GM12878 (cell line): ENCODE measurements at regions not wholly inside any gene's neighbourhood (a gene's known extent, or its start where the extent isn't known, plus 50 kb on each side); places are given as distances from the start of the nearest gene placed in this dataset.

Experiments used
- ATAC-seq: fragments of 200-7000 bp; cut with Tn5 transposase; 3 replicates; pipeline ENCODE4 v1.9.1; 2020; ENCODE audit warnings: mild to moderate bottlenecking, moderate library complexity
- BruUV-seq: library from RNA; stranded (reverse); fragments of 400-500 nt; replicated peaks from 2 replicates; lab custom pipeline; 2021; lab: Mats Ljungman, UMichigan
- CTCF ChIA-PET: fragments of 300-600 bp; sonication (Branson Sonifier 250); formaldehyde crosslinking; extraction: SDS; loops from one replicate; lab custom pipeline; 2021; ENCODE audit warnings: inconsistent platforms; lab: Yijun Ruan, JAX
- POLR2A ChIA-PET: fragments of 350-600 bp; formaldehyde crosslinking; extraction: SDS; loops from one replicate; lab custom pipeline; 2021; ENCODE audit warnings: inconsistent platforms; lab: Charles Lee
- RAD21 ChIA-PET: fragments of 300-600 bp; sonication (Branson Sonifier 250); formaldehyde crosslinking; loops from one replicate; lab custom pipeline; 2023; ENCODE audit warnings: antibody characterized with exemption; ENCODE audit not compliant: unreplicated experiment; lab: Charles Lee
- SMC1A ChIA-PET: fragments of 300-600 bp; sonication (Branson Sonifier 250); formaldehyde crosslinking; loops from one replicate; lab custom pipeline; 2023; ENCODE audit not compliant: unreplicated experiment, uncharacterized antibody; lab: Charles Lee
- DNase-seq: peaks from one replicate; pipeline ENCODE4 v3.0.0-alpha.2; 2011; ENCODE audit warnings: low read depth, low spot score
- FAIRE-seq: peaks from 3 replicates; lab custom pipeline; 2011; peaks lifted over from hg19 to GRCh38; lab: Jason Lieb, UNC
- H2AFZ ChIP-seq: 2 replicates; pipeline ENCODE4 v1.6.0; 2011; ENCODE audit warnings: low read depth, low read length, control low read depth; ENCODE audit not compliant: control insufficient read depth
- H3K27ac ChIP-seq: 2 replicates; pipeline ENCODE4 v1.5.1; 2011; ENCODE audit warnings: control low read depth; ENCODE audit not compliant: control insufficient read depth, insufficient read depth
- H3K27me3 ChIP-seq, 2 experiments: replicated peaks in 1 of 2; 2 replicates each; pipeline versions ENCODE4 v1.6.0 to v1.6.1; 2011; ENCODE audit warnings: low read length in 1 of 2; ENCODE audit not compliant: control insufficient read depth in 2 of 2, insufficient read depth in 2 of 2
- H3K36me3 ChIP-seq, 2 experiments: 2 replicates each; pipeline ENCODE4 v1.5.1; 2011; ENCODE audit warnings: low read length in 1 of 2; ENCODE audit not compliant: control insufficient read depth in 2 of 2, insufficient read depth in 2 of 2
- H3K4me1 ChIP-seq: 2 replicates; pipeline ENCODE4 v1.6.1; 2011; ENCODE audit warnings: mild to moderate bottlenecking, low read length, moderate library complexity, mixed read lengths; ENCODE audit not compliant: control insufficient read depth, insufficient read depth
- H3K4me2 ChIP-seq: 2 replicates; pipeline ENCODE4 v1.6.0; 2011; ENCODE audit warnings: control low read depth; ENCODE audit not compliant: control insufficient read depth, insufficient read depth
- H3K4me3 ChIP-seq: fragments of 200-600 bp; sonication (generic); 2 replicates; pipeline ENCODE4 v1.5.1; 2016
- H3K79me2 ChIP-seq: 2 replicates; pipeline ENCODE4 v1.6.0; 2011; ENCODE audit warnings: low read length; ENCODE audit not compliant: control insufficient read depth, insufficient read depth
- H3K9ac ChIP-seq: 2 replicates; pipeline ENCODE4 v1.8.0; 2011; ENCODE audit warnings: low read length, control low read depth, mixed read lengths; ENCODE audit not compliant: control insufficient read depth, insufficient read depth
- H3K9me3 ChIP-seq: replicated peaks from 3 replicates; pipeline ENCODE4 v1.5.1; 2011; ENCODE audit warnings: mild to moderate bottlenecking, low read length; ENCODE audit not compliant: control insufficient read depth, insufficient read depth
- H4K20me1 ChIP-seq: 2 replicates; pipeline ENCODE4 v1.6.0; 2011; ENCODE audit not compliant: control insufficient read depth, insufficient read depth
- BACH1 ChIP-seq: fragments of 450-650 bp; IDR thresholded peaks from 2 replicates; pipeline ENCODE4 v1.6.1; 2017; ENCODE audit warnings: mild to moderate bottlenecking, borderline replicate concordance
- EP300 ChIP-seq, 2 experiments: fragments of 150-350 bp in 1 of 2; IDR thresholded peaks; 2 replicates each; pipeline ENCODE4 v1.6.1; 2011 to 2012; ENCODE audit warnings: low read depth in 2 of 2, low read length in 2 of 2, borderline replicate concordance in 1 of 2, improper control_type of control experiment in 1 of 2, inconsistent platforms in 1 of 2; ENCODE audit not compliant: control insufficient read depth in 1 of 2
- MXI1 ChIP-seq: fragments of 150-350 bp; IDR thresholded peaks from 2 replicates; pipeline ENCODE4 v1.6.1; 2011; ENCODE audit warnings: low read depth, mild to moderate bottlenecking, inconsistent platforms, low read length, improper control_type of control experiment
- MYC ChIP-seq: IDR thresholded peaks from 2 replicates; pipeline ENCODE4 v1.6.1; 2011; ENCODE audit warnings: mild to moderate bottlenecking, low read length, moderate library complexity, inconsistent platforms; ENCODE audit not compliant: insufficient read depth, insufficient replicate concordance, insufficient read length, severe bottlenecking
- SIN3A ChIP-seq: IDR thresholded peaks from 2 replicates; pipeline ENCODE4 v1.6.1; 2012; ENCODE audit warnings: low read depth, low read length, improper control_type of control experiment
- SKIL ChIP-seq: fragments of 450-650 bp; IDR thresholded peaks from 2 replicates; pipeline ENCODE4 v1.6.1; 2017; ENCODE audit warnings: mild to moderate bottlenecking, low read depth, inconsistent platforms; ENCODE audit not compliant: poor library complexity, severe bottlenecking
- TARDBP ChIP-seq: IDR thresholded peaks from 2 replicates; pipeline ENCODE4 v1.6.1; 2016; ENCODE audit warnings: borderline replicate concordance
- WRNIP1 ChIP-seq: IDR thresholded peaks from 2 replicates; pipeline ENCODE4 v1.6.1; 2011; ENCODE audit warnings: low read depth, low read length, improper control_type of control experiment, borderline replicate concordance
- ZBED1 ChIP-seq: IDR thresholded peaks from 2 replicates; pipeline ENCODE4 v1.6.1; 2016; ENCODE audit warnings: borderline replicate concordance
- ZNF207 ChIP-seq: fragments of 450-650 bp; IDR thresholded peaks from 2 replicates; pipeline ENCODE4 v1.6.1; 2014; ENCODE audit warnings: antibody characterized with exemption, mild to moderate bottlenecking, borderline replicate concordance
- ZNF622 ChIP-seq: fragments of 450-650 bp; IDR thresholded peaks from 2 replicates; pipeline ENCODE4 v1.6.1; 2017; ENCODE audit warnings: mild to moderate bottlenecking, inconsistent platforms
- WGBS: methylation state at CpG from one replicate; pipeline ENCODE4 v1.1.6; 2016; ENCODE audit warnings: low lambda C conversion rate; ENCODE audit not compliant: insufficient replicate concordance, insufficient coverage; ENCODE audit errors: missing lambda C conversion rate; 5-methylcytosine and 5-hydroxymethylcytosine counted together
- in situ Hi-C: fragments of 300-500 bp; cut with MboI; formaldehyde crosslinking; loops from 9 replicates; pipeline ENCODE4 v1.14.3; 2018; ENCODE audit warnings: mixed read lengths
- intact Hi-C: fragments of 100-400 bp; cut with micrococcal nuclease; formaldehyde crosslinking; loops from one replicate; pipeline ENCODE4 v1.14.2; 2022; ENCODE audit not compliant: unreplicated experiment
- TF ChIP-seq, protein P1 (sequence below): fragments of 450-650 bp; IDR thresholded peaks from 2 replicates; pipeline ENCODE4 v1.6.1; 2016; ENCODE audit warnings: mild to moderate bottlenecking
- TF ChIP-seq, protein P2 (sequence below): fragments of 450-650 bp; IDR thresholded peaks from 2 replicates; pipeline ENCODE4 v1.6.1; 2017; ENCODE audit warnings: mild to moderate bottlenecking, moderate library complexity
- TF ChIP-seq, protein P3 (sequence below): fragments of 450-650 bp; formaldehyde crosslinking; IDR thresholded peaks from 2 replicates; pipeline ENCODE4 v1.5.0; 2022; ENCODE audit warnings: mild to moderate bottlenecking, missing genetic modification characterization

DNA sequence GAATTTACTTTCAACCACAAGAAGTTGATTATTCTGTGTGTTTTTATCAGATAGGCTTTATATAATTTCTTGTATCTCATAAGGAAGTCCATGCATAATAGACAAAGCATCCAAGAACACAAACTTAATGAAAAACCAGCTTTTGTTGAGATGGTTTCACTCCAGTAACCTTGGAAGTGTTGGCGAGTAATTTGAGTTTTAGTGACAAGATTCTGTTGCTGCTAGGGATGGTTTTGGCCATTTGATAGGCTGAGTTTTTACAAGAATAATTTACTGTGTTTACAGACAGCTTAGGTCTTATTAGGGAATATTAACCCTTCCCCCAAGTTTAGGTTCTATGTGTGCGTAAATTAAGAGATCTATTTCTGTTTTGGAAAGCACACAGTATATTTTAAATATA lies 513.6 kb downstream of the USP25 start:
- DNase-seq (no peak), ATAC-seq (no peak), FAIRE-seq (no peak)
- Histone ChIP-seq H3K27ac (no peak overlapping the region), H2AFZ (no peak overlapping the region), H3K4me2 (no peak overlapping the region), H3K4me1 (no peaks in the 10 kb centered on the region), H3K79me2 (no peaks in the 10 kb centered on the region), H3K4me3 (no peak overlapping the region), H4K20me1 (no peaks in the 10 kb centered on the region), H3K36me3 (no peaks in the 10 kb centered on the region), H3K9ac (no peak overlapping the region), H3K9me3 (no peaks in the 10 kb centered on the region), H3K27me3 (no peaks in the 10 kb centered on the region)
- ChIA-PET CTCF (no interaction called here), RAD21 (no interaction called here), SMC1A (interaction anchor here (1.5 kb wide), 1 partner anchor 67 kb away, joined by 6 read pairs; no protein-coding TSS in a partner anchor), POLR2A (no interaction called here)
- in situ Hi-C loops: no loop called here
- BruUV-seq: no TSS peak
- WGBS: 54% methylated on average over 2 of the region's 2 CpGs
- intact Hi-C loops: no loop called here
- TF ChIP-seq, protein P1, sequence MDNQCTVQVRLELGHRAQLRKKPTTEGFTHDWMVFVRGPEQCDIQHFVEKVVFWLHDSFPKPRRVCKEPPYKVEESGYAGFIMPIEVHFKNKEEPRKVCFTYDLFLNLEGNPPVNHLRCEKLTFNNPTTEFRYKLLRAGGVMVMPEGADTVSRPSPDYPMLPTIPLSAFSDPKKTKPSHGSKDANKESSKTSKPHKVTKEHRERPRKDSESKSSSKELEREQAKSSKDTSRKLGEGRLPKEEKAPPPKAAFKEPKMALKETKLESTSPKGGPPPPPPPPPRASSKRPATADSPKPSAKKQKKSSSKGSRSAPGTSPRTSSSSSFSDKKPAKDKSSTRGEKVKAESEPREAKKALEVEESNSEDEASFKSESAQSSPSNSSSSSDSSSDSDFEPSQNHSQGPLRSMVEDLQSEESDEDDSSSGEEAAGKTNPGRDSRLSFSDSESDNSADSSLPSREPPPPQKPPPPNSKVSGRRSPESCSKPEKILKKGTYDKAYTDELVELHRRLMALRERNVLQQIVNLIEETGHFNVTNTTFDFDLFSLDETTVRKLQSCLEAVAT: no peak
- TF ChIP-seq, protein P2, sequence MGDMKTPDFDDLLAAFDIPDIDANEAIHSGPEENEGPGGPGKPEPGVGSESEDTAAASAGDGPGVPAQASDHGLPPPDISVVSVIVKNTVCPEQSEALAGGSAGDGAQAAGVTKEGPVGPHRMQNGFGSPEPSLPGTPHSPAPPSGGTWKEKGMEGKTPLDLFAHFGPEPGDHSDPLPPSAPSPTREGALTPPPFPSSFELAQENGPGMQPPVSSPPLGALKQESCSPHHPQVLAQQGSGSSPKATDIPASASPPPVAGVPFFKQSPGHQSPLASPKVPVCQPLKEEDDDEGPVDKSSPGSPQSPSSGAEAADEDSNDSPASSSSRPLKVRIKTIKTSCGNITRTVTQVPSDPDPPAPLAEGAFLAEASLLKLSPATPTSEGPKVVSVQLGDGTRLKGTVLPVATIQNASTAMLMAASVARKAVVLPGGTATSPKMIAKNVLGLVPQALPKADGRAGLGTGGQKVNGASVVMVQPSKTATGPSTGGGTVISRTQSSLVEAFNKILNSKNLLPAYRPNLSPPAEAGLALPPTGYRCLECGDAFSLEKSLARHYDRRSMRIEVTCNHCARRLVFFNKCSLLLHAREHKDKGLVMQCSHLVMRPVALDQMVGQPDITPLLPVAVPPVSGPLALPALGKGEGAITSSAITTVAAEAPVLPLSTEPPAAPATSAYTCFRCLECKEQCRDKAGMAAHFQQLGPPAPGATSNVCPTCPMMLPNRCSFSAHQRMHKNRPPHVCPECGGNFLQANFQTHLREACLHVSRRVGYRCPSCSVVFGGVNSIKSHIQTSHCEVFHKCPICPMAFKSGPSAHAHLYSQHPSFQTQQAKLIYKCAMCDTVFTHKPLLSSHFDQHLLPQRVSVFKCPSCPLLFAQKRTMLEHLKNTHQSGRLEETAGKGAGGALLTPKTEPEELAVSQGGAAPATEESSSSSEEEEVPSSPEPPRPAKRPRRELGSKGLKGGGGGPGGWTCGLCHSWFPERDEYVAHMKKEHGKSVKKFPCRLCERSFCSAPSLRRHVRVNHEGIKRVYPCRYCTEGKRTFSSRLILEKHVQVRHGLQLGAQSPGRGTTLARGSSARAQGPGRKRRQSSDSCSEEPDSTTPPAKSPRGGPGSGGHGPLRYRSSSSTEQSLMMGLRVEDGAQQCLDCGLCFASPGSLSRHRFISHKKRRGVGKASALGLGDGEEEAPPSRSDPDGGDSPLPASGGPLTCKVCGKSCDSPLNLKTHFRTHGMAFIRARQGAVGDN: no peak
- no peak for TF ChIP-seq EP300 (IDR thresholded peaks at IDR 0.05; ENCODE audit: borderline replicate concordance in 1 of 2, control insufficient read depth in 1 of 2, low read depth in 2 of 2, low read length in 2 of 2)
- TF ChIP-seq ZNF622: no peak
- no peak for TF ChIP-seq SKIL
- TF ChIP-seq MXI1: no peak
- TF ChIP-seq BACH1: no peak
- TF ChIP-seq SIN3A: no peak
- no peak for TF ChIP-seq TARDBP
- no peak for TF ChIP-seq ZNF207
- TF ChIP-seq, protein P3, sequence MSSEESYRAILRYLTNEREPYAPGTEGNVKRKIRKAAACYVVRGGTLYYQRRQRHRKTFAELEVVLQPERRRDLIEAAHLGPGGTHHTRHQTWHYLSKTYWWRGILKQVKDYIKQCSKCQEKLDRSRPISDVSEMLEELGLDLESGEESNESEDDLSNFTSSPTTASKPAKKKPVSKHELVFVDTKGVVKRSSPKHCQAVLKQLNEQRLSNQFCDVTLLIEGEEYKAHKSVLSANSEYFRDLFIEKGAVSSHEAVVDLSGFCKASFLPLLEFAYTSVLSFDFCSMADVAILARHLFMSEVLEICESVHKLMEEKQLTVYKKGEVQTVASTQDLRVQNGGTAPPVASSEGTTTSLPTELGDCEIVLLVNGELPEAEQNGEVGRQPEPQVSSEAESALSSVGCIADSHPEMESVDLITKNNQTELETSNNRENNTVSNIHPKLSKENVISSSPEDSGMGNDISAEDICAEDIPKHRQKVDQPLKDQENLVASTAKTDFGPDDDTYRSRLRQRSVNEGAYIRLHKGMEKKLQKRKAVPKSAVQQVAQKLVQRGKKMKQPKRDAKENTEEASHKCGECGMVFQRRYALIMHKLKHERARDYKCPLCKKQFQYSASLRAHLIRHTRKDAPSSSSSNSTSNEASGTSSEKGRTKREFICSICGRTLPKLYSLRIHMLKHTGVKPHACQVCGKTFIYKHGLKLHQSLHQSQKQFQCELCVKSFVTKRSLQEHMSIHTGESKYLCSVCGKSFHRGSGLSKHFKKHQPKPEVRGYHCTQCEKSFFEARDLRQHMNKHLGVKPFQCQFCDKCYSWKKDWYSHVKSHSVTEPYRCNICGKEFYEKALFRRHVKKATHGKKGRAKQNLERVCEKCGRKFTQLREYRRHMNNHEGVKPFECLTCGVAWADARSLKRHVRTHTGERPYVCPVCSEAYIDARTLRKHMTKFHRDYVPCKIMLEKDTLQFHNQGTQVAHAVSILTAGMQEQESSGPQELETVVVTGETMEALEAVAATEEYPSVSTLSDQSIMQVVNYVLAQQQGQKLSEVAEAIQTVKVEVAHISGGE (CRISPR knock-in tag): no peak
- no peak for TF ChIP-seq MYC
- TF ChIP-seq ZBED1: no peak
- TF ChIP-seq WRNIP1: no peak
